GM12878 (cell line): ENCODE measurements at regions not wholly inside any gene's neighbourhood (a gene's known extent, or its start where the extent isn't known, plus 50 kb on each side); places are given as distances from the start of the nearest gene placed in this dataset.

Experiments used
- ATAC-seq: fragments of 200-7000 bp; cut with Tn5 transposase; 3 replicates; pipeline ENCODE4 v1.9.1; 2020; ENCODE audit warnings: mild to moderate bottlenecking, moderate library complexity
- BruUV-seq: library from RNA; stranded (reverse); fragments of 400-500 nt; replicated peaks from 2 replicates; lab custom pipeline; 2021; lab: Mats Ljungman, UMichigan
- CTCF ChIA-PET: fragments of 300-600 bp; sonication (Branson Sonifier 250); formaldehyde crosslinking; extraction: SDS; loops from one replicate; lab custom pipeline; 2021; ENCODE audit warnings: inconsistent platforms; lab: Yijun Ruan, JAX
- POLR2A ChIA-PET: fragments of 350-600 bp; formaldehyde crosslinking; extraction: SDS; loops from one replicate; lab custom pipeline; 2021; ENCODE audit warnings: inconsistent platforms; lab: Charles Lee
- RAD21 ChIA-PET: fragments of 300-600 bp; sonication (Branson Sonifier 250); formaldehyde crosslinking; loops from one replicate; lab custom pipeline; 2023; ENCODE audit warnings: antibody characterized with exemption; ENCODE audit not compliant: unreplicated experiment; lab: Charles Lee
- SMC1A ChIA-PET: fragments of 300-600 bp; sonication (Branson Sonifier 250); formaldehyde crosslinking; loops from one replicate; lab custom pipeline; 2023; ENCODE audit not compliant: unreplicated experiment, uncharacterized antibody; lab: Charles Lee
- DNase-seq: peaks from one replicate; pipeline ENCODE4 v3.0.0-alpha.2; 2011; ENCODE audit warnings: low read depth, low spot score
- FAIRE-seq: peaks from 3 replicates; lab custom pipeline; 2011; peaks lifted over from hg19 to GRCh38; lab: Jason Lieb, UNC
- H2AFZ ChIP-seq: 2 replicates; pipeline ENCODE4 v1.6.0; 2011; ENCODE audit warnings: low read depth, low read length, control low read depth; ENCODE audit not compliant: control insufficient read depth
- H3K27ac ChIP-seq: 2 replicates; pipeline ENCODE4 v1.5.1; 2011; ENCODE audit warnings: control low read depth; ENCODE audit not compliant: control insufficient read depth, insufficient read depth
- H3K27me3 ChIP-seq, 2 experiments: replicated peaks in 1 of 2; 2 replicates each; pipeline versions ENCODE4 v1.6.0 to v1.6.1; 2011; ENCODE audit warnings: low read length in 1 of 2; ENCODE audit not compliant: control insufficient read depth in 2 of 2, insufficient read depth in 2 of 2
- H3K36me3 ChIP-seq, 2 experiments: 2 replicates each; pipeline ENCODE4 v1.5.1; 2011; ENCODE audit warnings: low read length in 1 of 2; ENCODE audit not compliant: control insufficient read depth in 2 of 2, insufficient read depth in 2 of 2
- H3K4me1 ChIP-seq: 2 replicates; pipeline ENCODE4 v1.6.1; 2011; ENCODE audit warnings: mild to moderate bottlenecking, low read length, moderate library complexity, mixed read lengths; ENCODE audit not compliant: control insufficient read depth, insufficient read depth
- H3K4me2 ChIP-seq: 2 replicates; pipeline ENCODE4 v1.6.0; 2011; ENCODE audit warnings: control low read depth; ENCODE audit not compliant: control insufficient read depth, insufficient read depth
- H3K4me3 ChIP-seq: fragments of 200-600 bp; sonication (generic); 2 replicates; pipeline ENCODE4 v1.5.1; 2016
- H3K79me2 ChIP-seq: 2 replicates; pipeline ENCODE4 v1.6.0; 2011; ENCODE audit warnings: low read length; ENCODE audit not compliant: control insufficient read depth, insufficient read depth
- H3K9ac ChIP-seq: 2 replicates; pipeline ENCODE4 v1.8.0; 2011; ENCODE audit warnings: low read length, control low read depth, mixed read lengths; ENCODE audit not compliant: control insufficient read depth, insufficient read depth
- H3K9me3 ChIP-seq: replicated peaks from 3 replicates; pipeline ENCODE4 v1.5.1; 2011; ENCODE audit warnings: mild to moderate bottlenecking, low read length; ENCODE audit not compliant: control insufficient read depth, insufficient read depth
- H4K20me1 ChIP-seq: 2 replicates; pipeline ENCODE4 v1.6.0; 2011; ENCODE audit not compliant: control insufficient read depth, insufficient read depth
- ATF7 ChIP-seq: fragments of 450-650 bp; IDR thresholded peaks from 2 replicates; pipeline ENCODE4 v1.6.1; 2016; ENCODE audit warnings: low read depth, mild to moderate bottlenecking
- EGR1 ChIP-seq, 2 experiments: IDR thresholded peaks; 1 replicate in 1 of 2; 2 replicates in 1 of 2; pipeline ENCODE4 v1.6.1; 2011 to 2012; ENCODE audit warnings: low read depth in 2 of 2, low read length in 2 of 2, borderline replicate concordance in 1 of 2, mild to moderate bottlenecking in 1 of 2, moderate library complexity in 1 of 2
- ESRRA ChIP-seq: IDR thresholded peaks from 2 replicates; pipeline ENCODE4 v1.6.1; 2012; ENCODE audit warnings: mild to moderate bottlenecking, low read length, improper control_type of control experiment
- HCFC1 ChIP-seq: fragments of 150-350 bp; IDR thresholded peaks from 2 replicates; pipeline ENCODE4 v1.6.1; 2014; ENCODE audit warnings: low read length
- KDM1A ChIP-seq: fragments of 200-600 bp; sonication (generic); IDR thresholded peaks from 2 replicates; pipeline ENCODE4 v1.6.1; 2016; ENCODE audit warnings: borderline replicate concordance
- LARP7 ChIP-seq: fragments of 450-650 bp; IDR thresholded peaks from 2 replicates; pipeline ENCODE4 v1.6.1; 2017; ENCODE audit warnings: mild to moderate bottlenecking
- NRF1 ChIP-seq: conservative IDR thresholded peaks from 2 replicates; pipeline ENCODE4 v1.6.1; 2011; ENCODE audit warnings: mild to moderate bottlenecking, low read depth, low read length, improper control_type of control experiment
- POLR2AphosphoS5 ChIP-seq: IDR thresholded peaks from 2 replicates; pipeline ENCODE4 v1.6.1; 2011; ENCODE audit warnings: mild to moderate bottlenecking, low read length, inconsistent platforms
- POU2F2 ChIP-seq: IDR thresholded peaks from 3 replicates; pipeline ENCODE4 v1.6.1; 2011; ENCODE audit warnings: low read depth, mild to moderate bottlenecking, low read length, borderline replicate concordance
- RBBP5 ChIP-seq: fragments of 200-600 bp; sonication (generic); conservative IDR thresholded peaks from 2 replicates; pipeline ENCODE4 v1.6.1; 2016
- SPI1 ChIP-seq: IDR thresholded peaks from 2 replicates; pipeline ENCODE4 v1.6.1; 2011; ENCODE audit warnings: low read depth, mild to moderate bottlenecking, low read length, moderate library complexity, borderline replicate concordance; ENCODE audit not compliant: insufficient read depth
- TBL1XR1 ChIP-seq: IDR thresholded peaks from 2 replicates; pipeline ENCODE4 v1.6.1; 2012; ENCODE audit warnings: low read depth, low read length, improper control_type of control experiment
- in situ Hi-C: fragments of 300-500 bp; cut with MboI; formaldehyde crosslinking; loops from 9 replicates; pipeline ENCODE4 v1.14.3; 2018; ENCODE audit warnings: mixed read lengths
- intact Hi-C: fragments of 100-400 bp; cut with micrococcal nuclease; formaldehyde crosslinking; loops from one replicate; pipeline ENCODE4 v1.14.2; 2022; ENCODE audit not compliant: unreplicated experiment
- TF ChIP-seq, protein P1 (sequence below): fragments of 450-650 bp; IDR thresholded peaks from 2 replicates; pipeline ENCODE4 v1.6.1; 2014; ENCODE audit warnings: mild to moderate bottlenecking
- TF ChIP-seq, protein P2 (sequence below): fragments of 450-650 bp; IDR thresholded peaks from 2 replicates; pipeline ENCODE4 v1.6.1; 2017; ENCODE audit warnings: antibody characterized with exemption, mild to moderate bottlenecking, moderate library complexity

DNA sequence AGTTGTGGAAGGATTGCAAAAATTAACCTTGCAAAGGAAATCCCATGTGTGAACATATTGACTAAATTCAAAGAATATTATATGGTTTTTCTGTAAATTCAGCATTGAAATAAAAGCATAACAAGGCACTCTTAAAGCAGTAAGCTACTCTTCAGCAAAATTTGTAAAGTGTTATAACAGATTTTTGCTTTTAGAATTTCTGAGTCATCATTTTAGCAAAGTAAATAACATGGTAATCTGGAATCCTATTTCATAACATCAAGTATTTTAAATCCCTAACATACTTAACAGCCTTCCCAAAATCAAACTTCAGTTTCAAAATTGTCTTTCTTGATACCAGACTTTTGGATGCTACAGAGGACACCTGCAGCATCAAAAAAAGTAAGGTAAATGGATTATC is 436.0 kb upstream of the CDH9 start:
- H3K4me1 ChIP-seq, result no peaks in the 10 kb centered on the region
- intact Hi-C loops, result no loop called here
- in situ Hi-C loops, result no loop called here
- no peaks in the 10 kb centered on the region for H4K20me1 ChIP-seq
- TF ChIP-seq NRF1 (no peak), EGR1 (IDR thresholded peaks at IDR 0.05; ENCODE audit: borderline replicate concordance in 1 of 2, low read depth in 2 of 2, low read length in 2 of 2) (no peak), ATF7 (no peak), TBL1XR1 (no peak), KDM1A (no peak), RBBP5 (no peak), ESRRA (no peak), HCFC1 (no peak), LARP7 (no peak), POU2F2 (no peak), POLR2AphosphoS5 (no peak), SPI1 (no peak)
- TF ChIP-seq, protein P1, sequence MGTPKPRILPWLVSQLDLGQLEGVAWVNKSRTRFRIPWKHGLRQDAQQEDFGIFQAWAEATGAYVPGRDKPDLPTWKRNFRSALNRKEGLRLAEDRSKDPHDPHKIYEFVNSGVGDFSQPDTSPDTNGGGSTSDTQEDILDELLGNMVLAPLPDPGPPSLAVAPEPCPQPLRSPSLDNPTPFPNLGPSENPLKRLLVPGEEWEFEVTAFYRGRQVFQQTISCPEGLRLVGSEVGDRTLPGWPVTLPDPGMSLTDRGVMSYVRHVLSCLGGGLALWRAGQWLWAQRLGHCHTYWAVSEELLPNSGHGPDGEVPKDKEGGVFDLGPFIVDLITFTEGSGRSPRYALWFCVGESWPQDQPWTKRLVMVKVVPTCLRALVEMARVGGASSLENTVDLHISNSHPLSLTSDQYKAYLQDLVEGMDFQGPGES, result no peak
- TF ChIP-seq, protein P2, sequence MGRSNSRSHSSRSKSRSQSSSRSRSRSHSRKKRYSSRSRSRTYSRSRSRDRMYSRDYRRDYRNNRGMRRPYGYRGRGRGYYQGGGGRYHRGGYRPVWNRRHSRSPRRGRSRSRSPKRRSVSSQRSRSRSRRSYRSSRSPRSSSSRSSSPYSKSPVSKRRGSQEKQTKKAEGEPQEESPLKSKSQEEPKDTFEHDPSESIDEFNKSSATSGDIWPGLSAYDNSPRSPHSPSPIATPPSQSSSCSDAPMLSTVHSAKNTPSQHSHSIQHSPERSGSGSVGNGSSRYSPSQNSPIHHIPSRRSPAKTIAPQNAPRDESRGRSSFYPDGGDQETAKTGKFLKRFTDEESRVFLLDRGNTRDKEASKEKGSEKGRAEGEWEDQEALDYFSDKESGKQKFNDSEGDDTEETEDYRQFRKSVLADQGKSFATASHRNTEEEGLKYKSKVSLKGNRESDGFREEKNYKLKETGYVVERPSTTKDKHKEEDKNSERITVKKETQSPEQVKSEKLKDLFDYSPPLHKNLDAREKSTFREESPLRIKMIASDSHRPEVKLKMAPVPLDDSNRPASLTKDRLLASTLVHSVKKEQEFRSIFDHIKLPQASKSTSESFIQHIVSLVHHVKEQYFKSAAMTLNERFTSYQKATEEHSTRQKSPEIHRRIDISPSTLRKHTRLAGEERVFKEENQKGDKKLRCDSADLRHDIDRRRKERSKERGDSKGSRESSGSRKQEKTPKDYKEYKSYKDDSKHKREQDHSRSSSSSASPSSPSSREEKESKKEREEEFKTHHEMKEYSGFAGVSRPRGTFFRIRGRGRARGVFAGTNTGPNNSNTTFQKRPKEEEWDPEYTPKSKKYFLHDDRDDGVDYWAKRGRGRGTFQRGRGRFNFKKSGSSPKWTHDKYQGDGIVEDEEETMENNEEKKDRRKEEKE, result no peak
- H3K4me3 ChIP-seq, result 0 out of 2 replicates have a peak overlapping the region, but pooled peaks have one; percentile 55
- ChIA-PET CTCF (interaction anchor here (0.6 to 1.7 kb wide), 2 partner anchors 10 to 11 kb away, joined by 3 to 5 read pairs; no protein-coding TSS in a partner anchor), RAD21 (no interaction called here), POLR2A (interaction anchor here (0.7 to 1.0 kb wide), 2 partner anchors 12 to 13 kb away, joined by 3 read pairs; no protein-coding TSS in a partner anchor), SMC1A (interaction anchor here (1.2 kb wide), 1 partner anchor 33 kb away, joined by 4 read pairs; no protein-coding TSS in a partner anchor)
- BruUV-seq, result no TSS peak
- no peak overlapping the region for H3K4me2 ChIP-seq
- DNase-seq, result no peak
- no peaks in the 10 kb centered on the region for H3K36me3 ChIP-seq
- H3K9me3 ChIP-seq, result peaks cover 7% of the 10 kb centered on the region
- no peak overlapping the region for H3K27ac ChIP-seq
- no peak for ATAC-seq
- no peaks in the 10 kb centered on the region for H3K27me3 ChIP-seq
- H2AFZ ChIP-seq, result no peak overlapping the region
- H3K79me2 ChIP-seq, result peaks cover 17% of the 10 kb centered on the region
- no peak overlapping the region for H3K9ac ChIP-seq
- FAIRE-seq, result no peak
